ENCODE measurements at regions not wholly inside any gene's neighbourhood (a gene's known extent, or its start where the extent isn't known, plus 50 kb on each side); places are given as distances from the start of the nearest gene placed in this dataset.

DNA sequence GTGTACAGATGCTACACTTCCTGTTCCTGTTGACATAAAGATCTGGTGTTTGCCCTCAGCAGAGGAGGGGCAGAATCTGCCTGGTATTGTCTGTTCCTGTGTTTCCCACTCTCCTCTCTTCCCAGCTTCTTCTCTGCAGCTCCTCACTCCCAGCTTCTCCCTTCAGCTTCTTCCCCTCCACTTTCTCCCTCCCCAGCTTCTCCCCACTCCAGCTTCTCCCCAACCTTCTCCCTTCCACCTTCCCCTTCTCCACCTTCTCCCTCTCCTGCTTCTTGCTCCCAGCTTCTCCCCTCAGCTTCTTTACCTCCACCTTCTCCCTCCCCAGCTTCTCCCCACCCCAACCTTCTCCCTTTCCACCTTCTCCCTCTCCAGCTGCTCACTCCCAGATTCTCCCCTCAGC, 148.9 kb upstream of the IRX2 start:
- DNase-seq (ENCODE audit: low read depth): no peak

DNA sequence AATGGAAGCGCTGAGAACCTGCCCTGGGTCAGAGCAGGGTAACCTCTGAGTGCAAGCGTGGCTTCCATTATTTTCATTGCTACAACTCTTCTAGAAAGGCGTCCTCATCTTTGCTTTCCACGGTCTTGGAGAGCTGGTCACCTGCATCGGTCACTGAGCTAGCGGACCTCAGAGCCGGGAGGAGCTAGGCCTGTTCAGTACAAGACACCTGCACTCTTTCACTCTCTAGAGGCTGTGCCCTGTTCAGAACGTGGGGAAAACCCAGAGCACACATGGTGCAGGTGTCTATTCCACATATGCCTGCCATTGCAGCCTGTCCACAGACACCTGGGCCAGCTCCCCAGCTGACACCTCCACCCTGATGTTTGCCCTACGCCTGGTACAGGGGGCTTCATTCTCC, 147.8 kb upstream of the IRX2 start:
- no peak for DNase-seq (ENCODE audit: low read depth)

DNA sequence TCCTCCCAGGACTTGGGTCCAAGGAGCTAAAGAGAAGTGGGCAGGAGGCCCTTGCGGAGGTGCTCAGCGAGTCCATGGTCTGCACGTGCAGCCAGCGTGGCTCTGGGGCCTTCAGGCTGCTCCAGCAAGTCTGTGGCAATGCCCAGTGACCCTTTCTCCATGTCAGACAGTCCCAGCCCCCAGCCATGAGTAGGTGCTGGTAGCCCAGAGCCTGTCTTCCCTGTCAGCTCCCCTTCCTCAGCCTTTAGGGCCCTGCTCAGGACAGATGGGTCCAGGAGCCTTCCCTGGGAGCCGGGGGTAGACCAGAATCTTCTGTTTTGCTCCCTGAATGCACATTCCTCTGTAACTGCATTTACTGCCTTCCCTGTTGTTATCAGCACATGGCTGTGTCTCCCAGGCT, 147.2 kb upstream of the IRX2 start:
- DNase-seq (ENCODE audit: low read depth): no peak

DNA sequence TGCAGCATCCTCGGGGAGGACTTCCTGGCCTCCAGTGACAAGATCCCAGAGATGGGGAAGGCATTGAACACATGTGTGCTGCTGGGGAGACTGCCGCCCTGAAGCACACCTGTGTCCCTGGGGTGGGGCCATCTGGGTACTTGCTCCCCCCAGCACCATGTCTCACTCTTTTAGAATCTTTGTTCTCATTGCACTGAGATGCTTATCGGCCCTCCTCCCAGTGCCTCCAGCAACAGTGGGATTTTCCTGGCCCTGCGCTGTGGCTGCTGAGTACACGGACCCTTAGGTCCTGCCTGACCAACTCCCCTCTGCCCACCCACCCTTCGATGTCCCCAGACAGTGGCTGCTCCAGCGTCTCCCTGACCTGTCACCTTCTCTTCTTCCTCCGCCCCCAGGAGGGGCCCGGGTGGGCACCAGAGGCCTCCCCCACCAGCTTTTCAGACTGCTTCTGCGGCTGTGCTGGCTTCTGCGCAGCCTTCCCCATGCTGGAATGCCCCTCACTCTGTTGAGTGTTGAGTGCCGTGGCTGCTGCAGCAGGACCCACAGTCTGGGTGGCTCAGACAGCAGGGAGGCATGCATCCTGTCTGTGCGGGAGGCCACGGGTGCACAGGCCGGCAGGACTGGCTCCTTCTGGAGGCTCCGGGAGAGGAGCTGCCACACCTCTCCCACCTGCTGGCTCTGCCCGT, 145.9 kb upstream of the IRX2 start:
- DNase-seq (ENCODE audit: low read depth): no peak

DNA sequence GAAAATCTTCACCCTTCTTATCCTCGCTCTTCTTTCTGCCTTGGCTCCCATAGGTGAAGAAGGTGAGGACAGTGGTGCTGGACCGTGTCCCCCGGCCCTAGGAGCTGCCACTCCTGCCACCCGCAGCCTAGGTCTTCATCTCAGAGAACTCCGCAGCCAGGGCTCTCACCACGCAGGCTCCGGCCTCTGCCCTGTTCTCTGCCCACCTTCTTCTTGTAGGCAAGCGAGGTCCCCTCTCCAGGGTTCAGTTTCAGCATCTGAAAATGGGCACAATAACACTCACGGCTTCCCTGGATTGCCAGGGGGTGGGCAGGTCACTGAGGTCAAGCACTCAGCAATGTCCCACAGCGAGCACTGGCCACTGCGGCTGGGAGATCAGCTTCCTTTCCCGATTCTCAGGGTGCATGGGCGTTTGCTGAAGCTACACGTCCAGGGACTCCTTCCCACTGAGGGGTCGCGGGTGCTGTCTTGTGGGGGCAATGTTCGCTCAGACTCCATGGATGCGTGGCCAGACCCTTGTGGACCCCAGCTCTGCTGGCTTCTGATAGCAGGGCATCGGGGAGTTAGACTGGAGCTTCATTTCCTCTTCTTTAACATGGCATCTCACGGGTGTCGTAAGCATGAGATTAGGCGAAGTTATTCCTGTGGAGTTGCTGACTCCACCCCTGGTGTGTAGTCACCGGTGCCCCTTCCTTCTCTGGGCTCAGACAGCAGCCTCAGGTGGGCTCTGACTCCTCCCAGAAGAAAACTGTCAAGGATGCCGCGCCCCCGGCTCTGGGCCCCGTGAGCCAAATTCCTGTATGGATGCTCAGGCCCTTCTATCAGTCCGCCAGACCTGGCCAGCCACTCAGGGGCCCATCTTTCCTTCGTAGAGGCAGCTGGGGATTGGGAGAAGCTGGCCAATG, 145.1 kb upstream of the IRX2 start:
- no peak for DNase-seq (ENCODE audit: low read depth)

DNA sequence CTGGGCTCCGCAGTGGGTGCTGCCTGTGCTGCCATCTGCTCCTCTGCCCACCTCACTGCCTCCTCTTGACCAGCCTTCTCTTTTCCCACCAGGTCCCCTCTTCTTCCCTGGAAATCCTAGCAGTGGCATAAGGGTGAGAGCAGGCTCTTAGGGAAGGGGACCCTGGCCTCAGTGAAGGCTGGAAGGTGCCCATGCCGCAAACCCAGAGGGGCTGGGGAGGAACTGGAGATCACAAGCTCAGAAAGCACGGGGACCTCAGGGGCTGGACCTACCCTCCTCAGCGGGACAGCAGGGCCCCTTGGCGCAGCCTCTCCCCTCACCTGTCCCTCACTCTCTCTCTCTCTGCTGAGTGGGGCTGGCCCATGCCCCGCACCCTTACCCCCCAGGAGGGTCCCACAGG, 144.4 kb upstream of the IRX2 start:
- DNase-seq (ENCODE audit: low read depth): no peak

DNA sequence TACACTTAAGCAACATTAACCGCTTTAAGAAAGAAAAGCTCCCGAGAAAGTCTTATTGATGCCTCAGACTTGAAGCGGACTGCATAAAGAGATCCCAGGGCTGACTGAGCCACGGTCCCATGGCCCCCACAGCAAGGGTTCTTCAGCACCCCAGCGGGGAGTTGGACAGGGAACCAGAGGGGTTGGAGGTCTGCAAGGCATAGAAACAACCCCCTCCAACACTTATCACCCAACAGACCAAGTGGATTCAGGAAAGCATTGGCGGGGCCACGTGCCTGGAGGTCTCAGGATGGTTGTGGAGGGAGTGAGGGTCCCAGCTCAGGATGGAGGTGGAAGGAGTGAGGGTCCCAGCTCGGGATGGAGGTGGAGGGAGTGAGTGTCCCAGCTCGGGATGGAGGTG, 143.7 kb upstream of the IRX2 start:
- DNase-seq (ENCODE audit: low read depth): no peak

DNA sequence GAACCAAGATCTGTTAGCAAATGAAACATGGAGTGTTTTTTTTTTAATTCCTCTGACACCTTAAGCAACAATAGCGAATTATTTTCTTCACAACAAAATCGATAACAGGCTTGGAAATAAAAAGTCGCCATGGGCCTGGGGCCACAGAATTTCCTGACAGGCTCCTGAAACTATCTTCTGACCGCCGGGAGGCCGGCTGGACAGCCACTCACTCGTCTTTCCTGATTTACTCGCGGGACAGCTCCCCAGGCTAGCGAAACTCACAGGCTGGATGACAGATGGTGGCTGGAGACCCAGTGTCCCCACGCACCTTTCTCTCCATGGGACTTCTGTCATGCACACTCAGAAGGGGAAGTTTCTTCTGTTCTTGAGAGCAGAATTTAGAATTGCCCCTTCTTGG, 143.3 kb upstream of the IRX2 start:
- no peak for DNase-seq (ENCODE audit: low read depth)

DNA sequence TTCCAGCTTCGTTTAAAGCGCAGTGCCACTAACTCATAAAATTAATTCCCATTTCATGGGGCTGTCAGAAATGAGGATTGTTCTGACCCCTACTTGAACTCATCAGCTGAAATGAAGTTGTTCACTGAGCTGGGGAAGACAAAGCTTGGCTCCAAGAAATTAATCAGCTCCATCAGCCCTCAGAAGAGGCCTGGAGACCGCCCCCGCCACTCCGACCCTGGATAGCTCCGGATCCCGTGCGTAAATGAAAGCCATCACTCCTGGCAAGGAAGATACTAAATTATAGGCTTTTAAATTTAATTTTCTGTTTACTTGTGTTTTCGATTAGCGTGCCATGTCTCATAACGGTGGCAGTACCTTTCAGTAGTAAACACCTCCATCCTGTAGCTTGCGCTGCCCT, 142.8 kb upstream of the IRX2 start:
- DNase-seq (ENCODE audit: low read depth): no peak

DNA sequence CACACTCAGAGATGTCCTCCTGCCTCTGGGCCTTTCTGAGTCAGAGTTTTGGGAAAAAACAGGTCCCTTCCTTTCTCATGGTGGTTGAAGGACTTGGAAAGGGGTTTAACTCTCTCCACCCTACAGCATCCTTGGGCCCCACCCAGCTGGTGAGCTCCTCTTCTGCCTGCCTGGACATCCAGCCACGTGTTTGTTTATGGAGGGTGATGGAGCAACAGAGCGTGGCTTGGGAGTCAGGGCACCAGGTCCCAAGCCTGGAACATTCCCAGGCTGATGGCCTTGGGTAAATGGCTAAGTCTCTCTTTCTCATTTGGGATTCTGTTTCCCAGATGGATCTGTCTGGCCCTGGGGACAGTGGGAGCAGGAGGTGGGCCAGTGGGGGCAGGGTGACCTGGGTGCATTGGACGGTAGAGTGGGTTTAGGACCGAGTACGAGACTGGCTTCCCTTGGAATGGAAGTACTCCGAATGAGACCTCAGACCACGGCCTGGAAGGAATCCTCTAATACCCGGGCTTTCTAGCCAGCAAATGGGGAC, 141.1 kb upstream of the IRX2 start:
- no peak for DNase-seq (ENCODE audit: low read depth)

DNA sequence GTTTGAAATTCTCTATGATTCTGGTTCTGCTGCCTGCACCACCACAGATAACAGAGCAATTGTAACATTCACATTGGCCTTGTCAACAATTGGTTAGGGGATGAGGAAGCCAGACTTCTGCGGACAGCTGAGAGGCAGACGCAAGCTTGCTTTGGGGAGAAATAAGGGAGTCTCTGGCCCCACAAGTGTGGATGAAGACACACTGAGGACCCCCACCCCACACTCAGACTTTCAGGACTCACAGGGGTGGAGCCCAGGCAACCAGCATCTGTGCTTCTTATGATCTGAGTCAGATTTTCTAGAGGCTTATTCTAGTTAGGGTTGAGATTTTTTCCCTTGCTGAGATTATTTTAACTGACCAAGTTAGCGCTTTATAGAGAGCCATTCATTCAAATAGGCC, 140.3 kb upstream of the IRX2 start:
- DNase-seq (ENCODE audit: low read depth): no peak

DNA sequence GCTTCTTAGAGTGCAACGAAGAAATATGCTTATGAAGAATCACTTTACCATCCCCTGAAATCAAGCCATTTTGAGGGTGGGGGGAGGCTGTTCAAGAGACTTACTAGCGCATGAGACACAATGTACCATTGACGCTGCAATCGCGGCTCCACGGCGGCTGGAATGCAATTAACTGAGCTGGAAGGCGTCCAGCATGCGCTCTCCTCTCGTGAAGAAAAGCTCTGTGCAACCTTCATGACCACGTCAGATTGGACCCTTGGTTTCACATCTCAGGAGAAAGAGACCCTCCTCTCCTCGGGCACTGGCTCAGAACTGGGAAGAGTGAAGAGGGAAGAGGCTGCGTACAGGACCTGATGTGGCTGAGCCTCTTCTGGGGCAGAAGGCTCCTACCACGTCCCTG, 138.5 kb upstream of the IRX2 start:
- no peak for DNase-seq (ENCODE audit: low read depth)

DNA sequence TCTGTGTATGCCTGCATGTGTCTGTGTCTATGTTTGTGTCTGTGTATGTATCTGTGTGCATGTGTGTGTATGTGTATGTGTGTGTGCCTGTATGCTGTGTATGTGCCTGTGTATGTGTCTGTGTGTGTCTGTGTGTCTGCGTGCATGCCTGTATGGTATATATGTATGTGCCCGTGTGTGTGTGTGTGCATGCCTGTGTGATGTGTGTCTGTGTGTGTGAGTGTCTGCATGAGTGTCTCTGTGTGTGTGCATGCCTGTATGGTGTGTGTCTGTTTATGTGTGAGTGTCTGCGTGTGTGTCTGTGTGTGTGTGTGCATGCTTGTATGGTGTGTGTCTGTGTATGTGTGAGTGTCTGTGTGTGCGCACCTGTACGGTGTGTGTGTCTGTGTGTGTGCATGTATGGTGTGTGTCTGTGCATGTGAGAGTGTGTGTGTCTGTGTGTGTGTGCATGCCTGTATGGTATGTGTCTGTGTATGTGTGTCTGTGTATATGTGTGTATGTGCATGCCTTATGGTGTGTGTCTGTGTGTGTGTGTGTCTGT, 137.1 kb upstream of the IRX2 start:
- DNase-seq (ENCODE audit: low read depth): no peak

DNA sequence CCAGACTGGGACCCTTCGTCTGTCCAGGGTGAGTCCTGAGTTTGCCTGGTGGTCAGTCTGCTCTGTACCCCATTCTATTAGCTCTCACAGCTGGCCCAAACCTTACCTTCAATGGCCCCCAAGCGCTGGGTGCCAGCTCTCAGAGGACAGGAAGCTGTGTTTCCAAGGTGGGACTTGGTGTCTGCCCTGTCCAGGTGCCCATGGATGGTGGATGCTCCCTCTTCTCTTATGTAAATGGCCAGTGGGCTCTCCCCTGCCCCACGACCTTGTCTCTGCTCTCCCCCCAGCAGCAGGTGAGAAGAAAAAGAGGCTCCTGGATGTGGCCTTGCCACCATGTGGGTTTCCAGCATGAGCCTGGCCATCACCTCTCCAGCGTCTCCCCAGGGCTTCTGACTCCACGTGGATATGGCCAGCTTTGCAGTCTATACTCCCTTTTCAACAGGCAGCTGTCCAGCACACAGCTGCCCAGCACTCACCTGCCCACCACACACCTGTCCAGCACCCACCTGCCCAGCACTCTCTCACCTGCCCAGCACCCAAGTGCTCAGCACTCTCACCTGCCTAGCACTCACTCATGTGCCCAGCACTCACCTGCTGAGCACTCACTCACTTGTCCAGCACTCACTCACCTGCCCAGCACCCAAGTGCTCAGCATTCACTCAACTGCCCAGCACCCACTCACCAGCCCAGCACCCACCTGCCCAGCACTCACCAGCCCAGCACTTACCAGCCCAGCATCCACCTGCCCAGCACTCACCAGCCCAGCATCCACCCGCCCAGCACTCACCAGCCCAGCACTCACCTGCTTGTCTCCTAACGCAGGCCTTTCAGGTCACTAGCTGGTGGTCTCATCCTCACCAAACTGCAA, 136.2 kb upstream of the IRX2 start:
- DNase-seq (ENCODE audit: low read depth): no peak

DNA sequence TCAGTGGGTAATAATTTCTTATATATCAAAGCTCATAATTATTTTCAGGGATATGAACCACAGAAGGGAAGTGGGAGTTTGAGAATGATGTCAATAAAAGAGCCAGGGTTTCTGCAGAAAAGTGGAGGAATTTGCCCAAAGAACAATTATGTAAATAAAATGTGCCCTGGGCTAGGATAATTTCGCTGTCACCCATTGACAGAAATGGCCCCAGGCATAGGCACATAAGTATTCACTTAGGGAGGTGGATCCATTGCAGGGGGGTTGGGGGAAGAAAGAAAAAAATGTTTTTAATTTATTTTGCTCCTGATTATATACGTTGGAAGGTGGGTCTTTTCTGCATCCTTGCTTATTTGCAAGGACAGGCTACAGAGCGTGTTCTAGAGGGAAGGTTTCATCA, 135.1 kb upstream of the IRX2 start:
- DNase-seq (ENCODE audit: low read depth): no peak

DNA sequence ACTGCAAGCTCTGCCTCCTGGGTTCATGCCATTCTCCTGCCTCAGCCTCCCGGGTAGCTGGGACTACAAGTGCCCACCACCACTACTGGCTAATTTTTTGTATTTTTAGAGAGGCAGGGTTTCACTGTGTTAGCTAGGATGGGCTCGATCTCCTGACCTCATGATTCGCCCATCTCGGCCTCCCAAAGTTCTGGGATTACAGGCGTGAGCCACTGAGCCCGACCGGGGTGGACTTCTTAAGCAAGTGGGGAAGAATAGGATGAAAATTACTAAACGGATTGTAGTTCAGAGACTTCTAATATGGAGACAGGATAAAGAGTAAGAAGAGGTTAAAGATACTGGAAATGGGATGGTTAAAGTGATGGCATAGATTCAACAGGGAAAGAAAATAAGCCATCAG, 132.3 kb upstream of the IRX2 start:
- no peak for DNase-seq (ENCODE audit: low read depth)

DNA sequence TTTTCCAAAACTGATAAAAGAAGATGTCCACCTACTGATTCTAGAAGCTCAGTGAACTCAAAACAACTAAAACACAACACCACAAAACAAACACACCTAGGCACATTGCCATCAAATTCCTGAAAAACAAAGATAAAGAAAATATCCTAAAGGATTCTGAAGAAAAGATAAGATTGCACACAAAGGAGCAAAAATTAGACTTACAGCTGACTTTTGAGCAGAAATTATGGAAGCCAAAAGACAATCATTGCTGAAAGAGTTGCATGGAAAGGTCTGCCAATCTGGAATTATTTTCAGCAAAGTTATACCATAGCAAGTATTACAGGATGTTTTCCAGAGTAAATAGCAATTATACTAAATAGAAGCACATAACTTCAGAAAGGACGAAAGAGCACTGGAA, 128.2 kb upstream of the IRX2 start:
- no peak for DNase-seq (ENCODE audit: low read depth)

DNA sequence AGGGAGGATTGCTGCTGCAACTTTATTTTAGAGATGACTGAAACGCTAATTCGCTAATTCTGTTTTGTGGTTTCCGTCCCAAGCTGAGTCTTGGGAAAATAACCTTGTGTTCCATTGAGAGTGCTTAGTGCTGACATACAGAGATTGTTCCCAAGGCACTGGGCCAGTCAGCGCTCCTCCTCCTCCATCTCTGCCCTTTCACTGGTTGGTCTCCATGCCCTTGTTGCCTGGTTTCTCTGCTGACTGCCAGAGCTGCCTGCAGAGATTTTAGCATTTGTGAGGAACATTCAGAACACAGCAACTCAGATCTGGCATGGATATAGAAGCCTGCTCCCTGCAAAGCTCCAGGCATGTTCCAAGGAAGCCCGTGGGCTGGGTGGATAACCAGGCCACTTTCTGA, 126.0 kb upstream of the IRX2 start:
- DNase-seq (ENCODE audit: low read depth): no peak

DNA sequence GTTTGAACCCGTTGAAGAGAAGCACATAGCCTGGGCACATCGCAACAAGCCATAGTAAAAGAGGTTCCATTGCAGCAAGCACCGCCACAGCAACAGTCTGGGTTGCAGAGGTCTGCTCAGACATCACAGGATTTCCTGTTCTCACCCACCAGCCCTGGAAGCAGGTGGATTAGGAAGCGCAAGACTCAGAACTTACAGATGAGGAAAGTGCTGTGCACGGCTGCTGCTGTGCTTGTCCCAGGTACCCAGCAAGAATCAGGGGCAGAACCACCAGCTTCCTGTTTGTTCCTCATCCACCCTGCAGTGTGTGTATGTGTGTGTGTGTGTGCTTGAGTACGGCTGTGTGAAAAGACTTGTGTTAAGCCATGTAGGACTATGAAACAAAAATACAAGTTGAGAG, 124.7 kb upstream of the IRX2 start:
- no peak for DNase-seq (ENCODE audit: low read depth)

DNA sequence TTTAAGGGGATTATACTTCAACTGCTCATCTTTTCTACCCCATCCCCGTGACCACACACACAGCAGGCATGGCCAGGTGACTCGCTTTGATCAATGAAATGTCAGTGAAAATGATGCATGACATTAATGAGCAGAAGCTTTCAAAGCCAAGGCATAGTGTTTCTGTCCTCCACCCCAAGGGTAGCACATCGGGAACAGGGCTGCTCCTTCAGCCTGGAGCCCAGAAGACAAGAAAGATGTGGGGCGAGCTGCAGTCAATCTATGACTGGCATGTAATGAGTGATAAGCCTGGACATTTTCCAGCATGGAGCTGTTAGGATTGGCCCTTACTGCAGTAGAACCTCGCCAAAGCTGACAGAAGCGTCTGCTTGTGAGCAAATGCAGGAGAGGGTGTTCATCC, 122.6 kb upstream of the IRX2 start:
- no peak for DNase-seq (ENCODE audit: low read depth)

DNA sequence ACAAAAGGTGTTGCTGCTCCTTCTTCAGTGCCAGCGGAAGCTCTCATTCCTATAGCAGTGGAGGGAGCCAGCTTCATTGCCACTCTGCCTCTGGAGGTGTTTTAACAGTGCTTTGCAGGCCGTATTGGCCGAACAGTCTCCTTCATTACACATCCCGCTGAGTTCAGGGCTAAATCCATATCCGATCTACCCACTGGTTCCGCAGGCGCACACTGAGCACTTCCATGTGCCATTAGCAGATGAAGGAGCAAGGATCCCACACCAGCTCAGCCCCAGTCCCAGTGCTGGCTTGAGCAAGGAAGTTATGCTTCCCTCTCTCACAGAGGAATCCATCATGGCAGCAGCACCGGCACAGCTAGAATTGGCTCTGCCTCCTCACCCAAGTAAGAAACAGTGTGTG, 121.2 kb upstream of the IRX2 start:
- no peak for DNase-seq (ENCODE audit: low read depth)

DNA sequence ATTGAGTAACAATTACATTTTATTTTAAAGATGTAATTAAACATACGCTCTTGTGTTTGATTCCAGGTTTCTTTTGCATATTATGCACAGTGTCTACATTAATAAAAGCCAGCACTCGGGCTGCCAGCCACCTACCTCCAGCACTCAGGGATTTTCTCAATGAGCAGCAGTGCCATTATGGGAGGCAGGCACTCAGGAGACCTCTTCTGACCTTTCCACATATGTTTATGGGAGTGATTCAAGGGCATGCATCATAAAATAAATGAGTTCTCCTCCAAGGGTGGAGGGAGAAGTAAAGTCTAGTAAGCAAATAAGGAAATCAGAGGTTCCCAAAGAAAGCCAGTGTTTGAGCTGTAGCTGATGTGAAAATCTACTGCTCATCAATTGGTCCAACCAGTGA, 119.8 kb upstream of the IRX2 start:
- no peak for DNase-seq (ENCODE audit: low read depth)

All from HT1080 (cell line).